ENCODE measurements at regions not wholly inside any gene's neighbourhood (a gene's known extent, or its start where the extent isn't known, plus 50 kb on each side); places are given as distances from the start of the nearest gene placed in this dataset.

DNA sequence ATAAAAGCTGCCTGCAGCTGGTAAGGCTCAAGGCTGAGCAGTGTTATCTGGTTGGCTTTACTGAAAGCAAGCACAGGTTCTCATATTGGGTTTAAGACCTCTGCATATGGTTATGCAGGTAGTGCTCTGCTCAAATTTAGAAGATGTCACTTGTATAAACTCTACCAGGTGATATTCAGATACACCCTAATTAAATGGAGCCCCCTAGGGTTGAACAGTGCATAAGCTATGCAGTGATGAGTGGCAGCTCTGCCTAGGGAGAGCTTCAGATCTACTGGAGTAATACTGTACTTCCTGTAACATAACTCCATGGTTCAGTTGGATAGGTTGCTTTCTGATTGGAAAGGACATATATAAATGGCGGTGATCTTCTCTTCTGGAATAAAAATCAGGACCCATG is 222.7 kb downstream of the CYRIA start:
- no peak for DNase-seq (ENCODE audit: low read depth)
- TF ChIP-seq POLR2A (IDR thresholded peaks at IDR 0.05; ENCODE audit: extremely low read depth, insufficient read length) (no peak), MYC (IDR thresholded peaks at IDR 0.05; ENCODE audit: low read depth, low read length) (no peak)
- TF ChIP-seq, protein P1, sequence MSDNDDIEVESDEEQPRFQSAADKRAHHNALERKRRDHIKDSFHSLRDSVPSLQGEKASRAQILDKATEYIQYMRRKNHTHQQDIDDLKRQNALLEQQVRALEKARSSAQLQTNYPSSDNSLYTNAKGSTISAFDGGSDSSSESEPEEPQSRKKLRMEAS (IDR thresholded peaks at IDR 0.05; ENCODE audit: low read depth, low read length), result no peak
- TF ChIP-seq, protein P2, sequence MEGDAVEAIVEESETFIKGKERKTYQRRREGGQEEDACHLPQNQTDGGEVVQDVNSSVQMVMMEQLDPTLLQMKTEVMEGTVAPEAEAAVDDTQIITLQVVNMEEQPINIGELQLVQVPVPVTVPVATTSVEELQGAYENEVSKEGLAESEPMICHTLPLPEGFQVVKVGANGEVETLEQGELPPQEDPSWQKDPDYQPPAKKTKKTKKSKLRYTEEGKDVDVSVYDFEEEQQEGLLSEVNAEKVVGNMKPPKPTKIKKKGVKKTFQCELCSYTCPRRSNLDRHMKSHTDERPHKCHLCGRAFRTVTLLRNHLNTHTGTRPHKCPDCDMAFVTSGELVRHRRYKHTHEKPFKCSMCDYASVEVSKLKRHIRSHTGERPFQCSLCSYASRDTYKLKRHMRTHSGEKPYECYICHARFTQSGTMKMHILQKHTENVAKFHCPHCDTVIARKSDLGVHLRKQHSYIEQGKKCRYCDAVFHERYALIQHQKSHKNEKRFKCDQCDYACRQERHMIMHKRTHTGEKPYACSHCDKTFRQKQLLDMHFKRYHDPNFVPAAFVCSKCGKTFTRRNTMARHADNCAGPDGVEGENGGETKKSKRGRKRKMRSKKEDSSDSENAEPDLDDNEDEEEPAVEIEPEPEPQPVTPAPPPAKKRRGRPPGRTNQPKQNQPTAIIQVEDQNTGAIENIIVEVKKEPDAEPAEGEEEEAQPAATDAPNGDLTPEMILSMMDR (IDR thresholded peaks at IDR 0.05; ENCODE audit: low read depth, low read length), result no peak
- no peak overlapping the region for H3K4me3 ChIP-seq (ENCODE audit: low read depth, low read length)

GRCh38 chr2:16441431-16441830 is 224.2 kb downstream of the CYRIA start:
- H3K4me3 ChIP-seq (ENCODE audit: low read depth, low read length), result no peak overlapping the region
- TF ChIP-seq POLR2A (IDR thresholded peaks at IDR 0.05; ENCODE audit: extremely low read depth, insufficient read length) (no peak), MYC (IDR thresholded peaks at IDR 0.05; ENCODE audit: low read depth, low read length) (no peak)
- TF ChIP-seq, protein P2 (IDR thresholded peaks at IDR 0.05; ENCODE audit: low read depth, low read length), result no peak
- TF ChIP-seq, protein P1 (IDR thresholded peaks at IDR 0.05; ENCODE audit: low read depth, low read length), result no peak
- DNase-seq (ENCODE audit: low read depth), result no peak

DNA sequence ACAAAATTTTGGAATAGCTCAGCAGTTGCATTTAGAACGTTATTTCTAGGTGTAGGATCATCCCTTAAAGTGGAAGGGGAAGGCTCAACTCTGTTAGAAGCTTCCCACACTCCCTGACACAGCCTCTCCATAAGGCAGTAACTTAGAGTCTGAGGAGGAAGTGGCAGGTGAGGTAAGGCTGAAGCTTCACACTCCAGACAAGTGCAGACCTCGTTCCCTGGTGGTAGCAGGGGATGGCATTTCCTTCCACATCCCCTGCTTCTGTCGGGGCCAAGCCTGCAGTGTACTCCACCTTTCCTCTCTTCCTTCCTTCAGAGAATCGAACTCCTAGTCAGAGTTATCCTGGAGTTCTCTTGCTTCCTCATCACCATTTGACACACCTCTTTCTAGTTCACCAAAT is 224.7 kb downstream of the CYRIA start:
- TF ChIP-seq POLR2A (IDR thresholded peaks at IDR 0.05; ENCODE audit: extremely low read depth, insufficient read length) (no peak), MYC (IDR thresholded peaks at IDR 0.05; ENCODE audit: low read depth, low read length) (no peak)
- TF ChIP-seq, protein P1 (IDR thresholded peaks at IDR 0.05; ENCODE audit: low read depth, low read length), result no peak
- TF ChIP-seq, protein P2 (IDR thresholded peaks at IDR 0.05; ENCODE audit: low read depth, low read length), result no peak
- DNase-seq (ENCODE audit: low read depth), result no peak
- H3K4me3 ChIP-seq (ENCODE audit: low read depth, low read length), result no peak overlapping the region

GRCh38 chr2:16438613-16439321 is 226.9 kb downstream of the CYRIA start:
- no peak overlapping the region for H3K4me3 ChIP-seq (ENCODE audit: low read depth, low read length)
- DNase-seq (ENCODE audit: low read depth), result no peak
- TF ChIP-seq POLR2A (IDR thresholded peaks at IDR 0.05; ENCODE audit: extremely low read depth, insufficient read length) (no peak), MYC (IDR thresholded peaks at IDR 0.05; ENCODE audit: low read depth, low read length) (no peak)
- TF ChIP-seq, protein P1 (IDR thresholded peaks at IDR 0.05; ENCODE audit: low read depth, low read length), result no peak
- TF ChIP-seq, protein P2 (IDR thresholded peaks at IDR 0.05; ENCODE audit: low read depth, low read length), result no peak

- TF ChIP-seq POLR2A (IDR thresholded peaks at IDR 0.05; ENCODE audit: extremely low read depth, insufficient read length) (no peak), MYC (IDR thresholded peaks at IDR 0.05; ENCODE audit: low read depth, low read length) (no peak)
- TF ChIP-seq, protein P2 (IDR thresholded peaks at IDR 0.05; ENCODE audit: low read depth, low read length), result no peak
- TF ChIP-seq, protein P1 (IDR thresholded peaks at IDR 0.05; ENCODE audit: low read depth, low read length), result no peak
- H3K4me3 ChIP-seq (ENCODE audit: low read depth, low read length), result no peak overlapping the region
- no peak for DNase-seq (ENCODE audit: low read depth)
These were observed 228.4 kb downstream of the CYRIA start for GRCh38 chr2:16437189-16437588.

All from NB4 (cell line).